SH-SY5Y (cell line): ENCODE measurements at regions not wholly inside any gene's neighbourhood (a gene's known extent, or its start where the extent isn't known, plus 50 kb on each side); places are given as distances from the start of the nearest gene placed in this dataset.

Experiments used
- GATA2 ChIP-seq: IDR thresholded peaks from 2 replicates; pipeline ENCODE4 v1.6.1; 2011; ENCODE audit warnings: mild to moderate bottlenecking, low read depth, low read length
- GATA3 ChIP-seq: IDR thresholded peaks from 2 replicates; pipeline ENCODE4 v1.6.1; 2011; ENCODE audit warnings: low read depth, mild to moderate bottlenecking, low read length, moderate library complexity

DNA sequence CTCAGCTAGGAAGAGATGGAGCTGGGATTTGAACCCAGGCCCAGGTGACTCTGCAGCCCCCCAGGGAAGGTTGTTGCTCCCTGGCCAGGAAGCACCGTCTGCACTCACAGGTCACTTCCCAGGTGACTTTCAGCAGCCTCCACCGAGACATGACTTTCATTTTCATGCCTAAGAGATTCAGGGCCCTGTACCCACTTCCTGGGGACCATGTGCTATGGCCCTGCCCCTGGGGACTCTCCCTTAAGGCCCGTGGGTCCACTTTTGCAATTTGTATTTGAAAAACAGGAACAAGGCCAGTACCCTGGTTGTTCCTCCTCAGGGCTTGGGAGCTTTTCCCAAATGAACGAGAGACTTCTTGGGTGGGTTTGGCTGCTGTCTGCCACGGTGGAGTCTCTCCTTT is 191.0 kb downstream of the IRF8 start:
- TF ChIP-seq GATA2 (no peak), GATA3 (no peak)
